ENCODE measurements at regions not wholly inside any gene's neighbourhood (a gene's known extent, or its start where the extent isn't known, plus 50 kb on each side); places are given as distances from the start of the nearest gene placed in this dataset.
"Not testable (repeated sequence)": the region's sequence is repeated elsewhere in the genome, so short reads cannot be mapped to it uniquely, and the experiment has no call there.

DNA sequence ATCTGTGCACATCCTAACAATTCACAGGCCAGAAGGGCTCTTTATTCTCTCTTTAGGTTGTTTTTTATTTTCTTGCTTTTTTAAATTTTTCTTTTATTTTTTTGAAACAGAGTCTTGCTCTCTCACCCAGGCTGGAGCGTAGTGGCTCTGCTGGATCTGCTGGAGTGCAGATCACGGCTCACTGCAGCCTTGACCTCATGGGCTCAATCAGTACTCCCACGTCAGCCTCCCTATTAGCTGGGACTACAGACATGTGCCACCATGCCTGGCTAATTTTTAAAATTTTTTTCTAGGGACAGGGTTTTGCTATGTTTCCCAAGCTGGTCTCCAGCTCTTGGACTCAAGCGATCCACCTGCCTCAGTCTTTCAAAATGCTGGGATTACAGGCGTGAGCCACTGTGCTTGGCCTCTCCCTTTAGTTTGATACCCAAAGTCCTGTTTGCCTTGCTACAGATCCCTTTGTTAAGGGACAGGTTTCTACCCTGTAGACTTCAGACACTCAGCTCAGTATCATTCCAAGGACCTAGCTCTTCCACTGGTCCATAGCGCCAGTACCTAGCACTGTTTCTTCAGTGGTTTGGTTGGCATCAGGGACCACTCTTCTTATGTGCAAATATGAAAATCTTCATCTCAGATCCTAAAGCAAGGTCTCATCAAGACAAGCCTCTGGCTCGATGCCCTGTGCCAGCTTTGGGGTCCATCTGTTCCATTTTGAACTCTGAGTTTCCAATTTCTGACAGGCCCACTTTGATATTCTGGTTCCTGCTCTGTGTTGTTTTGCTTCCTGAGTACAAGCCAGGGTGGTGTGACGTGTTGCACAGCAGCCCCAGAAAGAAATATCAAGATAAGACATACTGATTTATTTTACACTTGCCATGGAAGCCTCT, 211.7 kb downstream of the FAT3 start:
- DNase-seq, result no peak

DNA sequence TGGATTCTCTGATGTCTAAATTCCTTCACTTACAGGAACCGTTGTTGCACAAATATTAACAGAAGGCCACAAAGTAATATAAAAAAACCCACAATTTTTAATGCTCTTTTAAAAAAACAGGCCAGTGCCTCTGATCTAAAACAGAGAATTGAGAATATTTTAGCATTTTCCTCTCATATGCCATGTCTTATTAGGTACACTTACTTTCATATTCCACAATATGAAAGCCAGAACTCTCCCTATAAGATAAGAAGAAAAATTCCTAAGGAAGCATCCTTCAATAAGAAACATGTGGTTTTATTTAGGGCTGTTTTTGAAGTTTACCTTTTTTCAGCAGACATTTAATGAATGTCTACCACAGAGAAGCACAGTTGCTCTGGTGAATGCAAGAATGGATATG, 214.5 kb downstream of the FAT3 start:
- DNase-seq, result no peak

DNA sequence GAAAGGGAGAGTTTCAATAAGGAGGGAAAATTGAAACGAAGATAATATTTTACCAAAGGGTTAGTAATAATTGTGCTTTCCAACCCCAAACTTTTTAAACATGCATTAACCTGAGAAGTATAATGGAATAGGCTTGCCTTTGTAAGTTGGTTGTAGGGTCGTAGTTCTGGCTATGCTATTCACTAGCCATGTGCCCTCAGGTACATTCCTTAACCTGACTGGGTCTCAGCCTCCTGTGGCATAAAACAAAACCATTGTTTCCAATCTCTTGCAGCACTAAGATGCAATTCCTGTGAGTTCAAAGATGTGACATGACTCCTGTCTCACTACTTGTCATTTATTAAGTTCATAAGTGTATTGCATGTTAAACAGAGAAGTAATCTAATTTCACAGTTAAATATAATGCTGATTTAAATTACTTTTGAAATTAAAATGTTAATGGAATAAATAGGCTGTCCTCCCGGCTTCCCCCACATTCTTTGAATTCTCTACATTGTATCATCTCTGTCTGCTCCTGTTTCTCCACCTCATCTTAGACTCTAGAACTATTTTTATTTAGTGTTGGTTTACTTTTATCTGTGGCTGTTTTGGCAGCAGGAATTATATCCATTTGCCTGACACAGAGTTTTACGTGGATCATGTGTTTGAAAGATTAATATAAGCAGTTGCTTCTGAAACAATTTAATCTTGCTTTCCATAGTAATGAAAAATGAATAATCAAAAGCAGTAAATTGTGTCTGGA, 216.3 kb downstream of the FAT3 start:
- DNase-seq, result no peak

DNA sequence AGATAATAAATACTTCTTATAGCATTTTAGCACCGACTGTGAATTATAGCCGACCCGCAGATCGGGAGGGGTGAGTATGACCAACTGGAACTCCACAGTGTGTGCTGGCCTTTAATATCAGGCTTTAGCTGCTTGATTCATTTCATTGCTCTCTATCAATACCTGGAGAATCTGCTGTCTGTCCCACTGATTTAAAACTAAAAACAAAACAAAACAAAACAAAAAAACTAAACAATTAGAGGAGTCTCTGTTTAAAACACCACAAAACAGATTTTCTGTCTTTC, 216.8 kb downstream of the FAT3 start:
- no peak for DNase-seq

DNA sequence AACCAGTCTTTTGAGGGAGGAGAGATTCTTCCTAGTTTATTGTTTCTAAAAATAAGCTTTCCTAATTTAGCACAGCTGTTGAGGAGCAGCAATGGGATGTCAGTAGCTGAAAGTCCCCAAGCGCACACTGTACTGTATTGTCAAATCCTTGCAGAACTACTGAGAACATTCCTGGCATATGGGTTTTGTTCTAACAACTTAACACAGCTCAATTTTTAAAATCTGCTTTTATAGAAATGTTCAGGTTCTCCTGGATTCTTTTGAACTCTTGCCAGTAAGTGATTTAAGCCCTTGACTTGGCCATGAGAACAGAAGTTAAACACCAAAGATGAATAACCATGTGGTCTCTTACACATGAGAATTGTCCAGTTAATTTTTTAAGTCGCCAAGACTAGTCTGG, 218.6 kb downstream of the FAT3 start:
- no peak for DNase-seq

DNA sequence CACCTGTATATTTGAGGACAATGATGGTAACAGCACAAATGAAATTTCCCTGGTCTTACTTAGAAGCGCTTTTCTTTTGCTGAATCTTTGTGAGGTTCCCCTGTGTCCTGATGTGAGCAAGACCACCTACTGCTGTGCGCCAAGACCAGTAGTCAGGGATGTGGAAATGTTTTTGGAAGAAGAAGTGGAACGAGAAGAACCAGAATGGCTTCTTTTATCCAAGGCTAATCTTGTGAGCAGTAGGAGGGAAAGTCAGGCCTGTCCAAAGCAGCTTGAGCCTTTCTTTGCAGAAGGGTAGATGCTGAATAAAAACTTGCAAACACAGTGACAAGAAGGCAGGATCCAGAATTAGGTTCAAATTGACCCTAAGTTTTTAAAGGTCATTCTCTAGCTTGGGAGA, 223.0 kb downstream of the FAT3 start:
- DNase-seq, result no peak

DNA sequence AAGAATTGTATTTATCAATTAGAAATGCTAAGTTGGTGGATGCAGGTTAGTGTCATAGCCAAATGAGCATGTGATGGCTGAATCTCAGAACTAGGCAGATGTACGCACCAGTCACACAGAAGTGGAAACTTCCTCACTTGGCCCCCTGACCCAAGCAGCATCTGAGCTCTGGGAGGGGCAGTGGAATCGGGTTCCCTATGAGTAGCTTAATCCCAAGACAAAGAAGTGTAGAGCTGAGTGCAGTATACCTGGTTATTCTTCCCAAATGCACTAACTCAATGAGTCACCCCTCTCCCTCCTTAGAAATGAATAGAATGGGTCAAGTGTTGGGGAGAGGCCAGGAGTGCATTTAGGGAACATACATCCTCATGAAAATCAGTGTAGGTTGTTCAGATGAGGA, 224.6 kb downstream of the FAT3 start:
- no peak for DNase-seq

- no peak for DNase-seq
Measured at GRCh38 chr11:92449780-92450179, 225.2 kb downstream of the FAT3 start.

DNA sequence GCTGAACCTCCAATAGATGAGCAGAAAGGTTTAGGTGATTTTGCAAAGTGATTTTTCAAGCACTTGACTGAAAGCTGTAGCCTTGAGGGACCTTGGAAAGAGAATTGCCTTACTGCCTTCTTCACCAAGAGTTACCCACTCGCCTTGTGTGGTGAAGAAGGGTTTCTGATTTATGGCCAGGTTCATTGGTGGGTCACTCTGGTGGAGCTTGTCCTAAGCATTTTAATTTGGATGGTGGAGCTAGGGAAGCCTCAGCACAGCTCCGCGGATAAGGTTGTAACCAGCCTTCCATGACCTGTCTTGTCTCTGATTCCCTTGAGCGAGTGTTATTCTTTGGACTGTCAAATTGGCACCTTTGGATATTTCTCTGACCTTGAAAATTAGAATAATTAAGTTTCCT, 226.4 kb downstream of the FAT3 start:
- DNase-seq, result no peak

GRCh38 chr11:92453055-92453454, 228.4 kb downstream of the FAT3 start:
- DNase-seq, result no peak

DNA sequence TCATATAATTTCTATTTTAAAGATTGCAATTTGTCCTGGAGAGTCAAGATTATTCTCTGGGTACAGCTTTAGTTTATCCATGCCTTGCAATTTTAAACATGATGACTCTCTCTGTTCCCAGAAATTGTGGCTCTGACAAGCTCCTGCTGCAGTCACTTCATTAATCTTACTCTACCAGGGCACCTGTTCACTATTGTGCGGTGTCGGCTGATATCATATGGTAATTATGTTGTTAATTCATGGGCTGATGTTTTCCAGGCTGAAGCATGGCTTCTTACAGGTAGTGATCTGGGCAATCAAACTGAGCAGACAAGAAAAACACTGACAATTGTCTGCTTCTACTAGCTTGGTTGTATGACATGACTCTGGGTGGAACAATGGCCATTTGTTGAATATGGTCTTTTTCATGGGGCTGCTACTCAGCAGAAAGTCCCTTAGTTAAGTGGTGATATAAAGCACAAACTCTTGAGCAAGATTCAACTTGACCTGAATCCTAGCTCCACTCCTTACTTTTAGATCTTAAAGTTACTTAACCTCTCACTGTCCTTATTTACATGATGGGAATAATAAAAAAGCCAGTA, 230.7 kb downstream of the FAT3 start:
- no peak for DNase-seq

- DNase-seq, result no peak
Measured at GRCh38 chr11:92457250-92457649, 232.6 kb downstream of the FAT3 start.

DNA sequence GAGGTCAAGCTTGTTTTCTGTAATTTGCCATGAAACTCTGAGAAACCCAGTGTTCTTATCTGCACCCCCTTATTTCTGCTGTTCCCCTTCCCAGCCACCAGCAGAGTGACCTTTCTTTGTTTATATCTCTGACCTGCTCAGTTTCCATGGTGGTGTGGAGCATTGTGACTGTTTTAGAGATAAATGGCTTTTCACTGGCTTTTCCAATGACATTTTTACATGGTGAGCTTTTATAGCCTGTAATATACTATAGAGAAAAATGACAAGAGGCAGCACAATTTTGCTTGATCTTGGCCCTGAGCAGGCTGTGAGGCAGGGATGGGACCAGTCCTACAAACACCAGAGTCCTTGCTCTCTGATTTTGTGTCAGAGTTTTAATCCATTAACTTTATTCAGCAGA, 233.9 kb downstream of the FAT3 start:
- no peak for DNase-seq

DNA sequence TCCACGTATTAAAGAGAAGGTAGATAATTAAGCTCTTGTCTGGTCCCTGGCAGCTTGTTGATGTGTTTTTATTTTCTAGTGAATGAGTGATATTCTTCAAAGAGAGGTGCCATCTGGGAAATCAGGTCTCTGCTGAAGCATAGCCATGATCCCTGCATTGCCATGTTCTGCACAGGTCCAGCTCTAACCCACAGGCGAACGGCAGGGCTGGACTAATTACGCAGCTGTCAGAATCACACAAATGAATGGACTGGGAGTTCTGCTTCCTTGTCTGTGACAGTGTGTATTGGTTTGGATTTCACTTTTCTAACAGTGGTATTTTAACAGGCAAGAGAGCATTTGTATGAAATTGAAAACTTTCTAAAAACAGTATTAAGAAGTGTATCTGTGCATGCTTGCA, 235.6 kb downstream of the FAT3 start:
- no peak for DNase-seq

DNA sequence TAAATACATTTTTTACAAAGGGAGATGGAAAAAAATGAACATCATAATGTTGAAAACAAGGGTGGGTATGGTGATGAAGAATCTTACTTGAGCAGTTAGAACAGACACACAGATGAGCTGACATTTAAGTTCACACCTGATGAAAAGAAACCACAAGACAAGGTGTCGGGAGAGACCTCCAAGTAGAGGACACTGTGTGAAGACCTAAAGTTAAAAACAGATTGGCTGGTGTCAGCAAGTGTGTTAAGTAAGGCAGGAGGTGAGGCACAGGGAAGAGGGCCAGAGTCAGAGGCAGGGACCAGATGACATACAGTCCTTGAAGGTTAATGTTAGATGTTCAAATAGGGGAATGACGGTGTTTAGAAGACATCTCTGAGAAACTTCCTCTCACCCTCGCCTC, 236.8 kb downstream of the FAT3 start:
- no peak for DNase-seq

DNA sequence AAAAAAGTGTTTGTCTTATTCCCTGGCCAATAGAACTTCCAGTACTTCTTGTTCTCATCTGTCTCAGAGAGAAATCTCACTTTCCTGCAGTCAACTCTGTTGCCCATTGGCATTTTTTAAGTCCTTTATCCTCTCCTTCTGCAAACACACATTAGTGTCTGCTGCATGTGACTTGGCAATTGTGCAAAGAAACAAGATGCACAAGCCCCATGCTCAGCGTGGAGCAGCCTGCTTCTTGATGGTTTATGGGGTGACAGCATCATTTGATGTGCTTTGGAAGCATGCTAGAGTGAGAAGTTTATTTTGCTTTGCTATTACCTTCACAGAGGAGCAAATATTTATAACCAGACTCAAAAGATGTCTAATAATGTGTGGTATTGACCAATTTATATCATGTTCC, 238.2 kb downstream of the FAT3 start:
- no peak for DNase-seq

- no peak for DNase-seq
Measured at GRCh38 chr11:92464822-92465221, 240.2 kb downstream of the FAT3 start.

- DNase-seq, result not testable (repeated sequence)
Measured at GRCh38 chr11:92465410-92465809, 240.8 kb downstream of the FAT3 start.

DNA sequence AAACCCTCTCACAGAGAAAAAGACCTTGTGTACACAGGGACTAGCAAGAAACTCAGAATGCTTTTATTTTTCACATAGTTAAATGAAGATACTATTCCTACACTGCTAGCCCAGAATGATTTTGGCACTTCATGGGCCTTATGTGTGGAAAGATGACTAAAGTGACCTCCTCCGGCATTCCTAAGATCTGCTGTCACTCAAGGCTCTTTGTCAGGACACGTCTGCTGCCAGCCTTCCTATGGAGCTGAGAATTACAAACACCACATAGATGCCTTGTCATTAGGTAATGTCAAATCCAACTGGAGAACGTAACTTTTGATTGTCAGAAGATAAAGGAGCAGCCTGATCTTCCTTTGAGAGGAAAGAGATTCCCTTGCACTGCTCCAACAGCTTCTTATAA, 249.1 kb downstream of the FAT3 start:
- no peak for DNase-seq

DNA sequence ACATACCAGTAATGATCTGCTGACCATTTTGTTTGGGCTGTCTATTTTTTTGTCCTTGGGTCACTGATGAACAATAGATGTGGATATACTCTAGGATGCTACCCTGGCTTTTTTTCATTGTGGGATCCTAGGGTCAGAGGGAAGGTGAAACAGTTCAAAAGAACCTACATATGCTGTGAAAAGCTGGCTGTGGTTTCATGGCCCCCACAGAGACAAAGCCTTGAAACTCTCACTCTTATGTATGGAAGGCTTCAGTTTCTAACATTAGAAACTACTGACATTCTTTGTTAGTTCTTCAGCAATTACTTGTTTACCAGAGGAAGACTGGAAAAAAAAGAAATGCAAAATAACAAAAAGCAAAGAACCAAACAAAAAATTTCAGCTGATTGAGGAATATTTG, 250.7 kb downstream of the FAT3 start:
- no peak for DNase-seq

- DNase-seq, result no peak
Measured at GRCh38 chr11:92475819-92476218, 251.2 kb downstream of the FAT3 start.

DNA sequence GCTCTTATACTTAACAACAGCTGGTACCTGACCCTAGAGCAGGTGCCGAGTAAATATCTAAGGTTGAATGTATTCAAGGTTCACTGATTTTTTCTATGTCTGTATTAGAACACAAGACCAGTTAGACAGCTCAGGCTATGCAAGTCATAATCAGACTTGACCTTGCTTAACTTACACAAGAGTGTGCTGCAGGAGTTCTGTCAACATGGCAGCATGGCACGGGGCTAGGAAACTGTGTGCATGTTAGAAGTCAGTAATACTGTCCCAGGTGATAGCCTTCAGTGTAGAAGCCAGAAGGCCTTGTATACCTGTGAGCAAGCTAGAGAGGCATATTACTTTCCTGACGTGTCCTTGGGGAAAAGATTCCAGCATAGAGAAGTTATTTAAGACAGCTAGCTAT, 253.1 kb downstream of the FAT3 start:
- no peak for DNase-seq

DNA sequence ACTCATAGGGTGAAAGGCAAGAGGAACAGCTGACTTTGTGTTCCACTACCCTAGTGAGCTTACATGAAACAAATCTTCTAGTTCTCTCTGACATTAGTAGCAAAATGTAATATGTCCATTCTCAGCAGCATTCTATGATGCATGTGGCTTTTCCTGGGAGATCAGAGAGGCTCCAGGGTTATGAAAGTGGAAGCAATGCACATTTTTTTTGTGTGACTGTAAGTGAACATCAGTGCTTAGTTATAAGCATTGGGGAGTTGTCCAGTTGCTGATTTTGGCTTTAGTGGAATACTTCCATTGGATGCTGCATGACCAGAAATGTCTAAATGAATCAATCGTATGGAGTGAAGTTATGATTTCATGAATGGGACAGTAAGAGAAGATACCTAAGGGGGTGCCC, 255.9 kb downstream of the FAT3 start:
- DNase-seq, result no peak

GRCh38 chr11:92482492-92483060, 258.0 kb downstream of the FAT3 start:
- DNase-seq, result no peak

Measured in suppressor macrophage treated with lipopolysaccharide for 4 hours (primary cell).